ENCODE measurements at regions not wholly inside any gene's neighbourhood (a gene's known extent, or its start where the extent isn't known, plus 50 kb on each side); places are given as distances from the start of the nearest gene placed in this dataset.

DNA sequence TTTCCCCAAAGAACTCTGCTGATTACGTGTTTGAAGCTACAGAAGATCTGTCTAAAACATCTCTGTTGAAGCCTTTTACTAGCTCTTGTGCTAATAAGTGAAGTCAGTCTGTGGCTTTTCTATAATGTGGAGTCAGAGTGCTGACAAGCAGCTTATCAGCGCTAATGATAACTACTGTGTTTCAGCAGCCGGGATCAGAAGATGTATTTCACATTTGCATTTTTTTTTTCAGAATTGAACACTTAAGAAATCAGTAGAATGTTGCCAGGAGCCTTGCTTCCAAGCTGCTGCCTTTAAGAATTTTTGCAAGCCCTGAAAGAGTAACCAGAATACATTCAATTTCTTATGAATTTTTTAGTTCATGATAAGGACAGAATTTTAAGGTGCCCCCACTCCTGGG is 519.4 kb upstream of the NR5A2 start:
- TF ChIP-seq, protein P1, sequence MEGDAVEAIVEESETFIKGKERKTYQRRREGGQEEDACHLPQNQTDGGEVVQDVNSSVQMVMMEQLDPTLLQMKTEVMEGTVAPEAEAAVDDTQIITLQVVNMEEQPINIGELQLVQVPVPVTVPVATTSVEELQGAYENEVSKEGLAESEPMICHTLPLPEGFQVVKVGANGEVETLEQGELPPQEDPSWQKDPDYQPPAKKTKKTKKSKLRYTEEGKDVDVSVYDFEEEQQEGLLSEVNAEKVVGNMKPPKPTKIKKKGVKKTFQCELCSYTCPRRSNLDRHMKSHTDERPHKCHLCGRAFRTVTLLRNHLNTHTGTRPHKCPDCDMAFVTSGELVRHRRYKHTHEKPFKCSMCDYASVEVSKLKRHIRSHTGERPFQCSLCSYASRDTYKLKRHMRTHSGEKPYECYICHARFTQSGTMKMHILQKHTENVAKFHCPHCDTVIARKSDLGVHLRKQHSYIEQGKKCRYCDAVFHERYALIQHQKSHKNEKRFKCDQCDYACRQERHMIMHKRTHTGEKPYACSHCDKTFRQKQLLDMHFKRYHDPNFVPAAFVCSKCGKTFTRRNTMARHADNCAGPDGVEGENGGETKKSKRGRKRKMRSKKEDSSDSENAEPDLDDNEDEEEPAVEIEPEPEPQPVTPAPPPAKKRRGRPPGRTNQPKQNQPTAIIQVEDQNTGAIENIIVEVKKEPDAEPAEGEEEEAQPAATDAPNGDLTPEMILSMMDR (IDR thresholded peaks at IDR 0.05; ENCODE audit: borderline replicate concordance, extremely low read depth, insufficient read depth) = no peak
- DNase-seq (no peak), FAIRE-seq (no peak)
- Histone ChIP-seq H3K9me3 (ENCODE audit: control insufficient read depth in 2 of 3, insufficient read depth in 1 of 3, low read length in 3 of 3) (no peaks in the 10 kb centered on the region), H3K9ac (ENCODE audit: low read length in 3 of 3) (no peak overlapping the region), H3K27me3 (ENCODE audit: control insufficient read depth, insufficient read depth, low read length) (no peaks in the 10 kb centered on the region), H3K4me3 (ENCODE audit: low read length in 3 of 3) (no peak overlapping the region), H3K27ac (ENCODE audit: low read depth in 2 of 2, low read length in 2 of 2) (no peak overlapping the region), H3K36me3 (ENCODE audit: control insufficient read depth in 2 of 3, insufficient read depth in 3 of 3, low read length in 3 of 3) (no peaks in the 10 kb centered on the region), H3K4me1 (ENCODE audit: control insufficient read depth in 2 of 3, insufficient read depth in 2 of 3, low read depth in 1 of 3, low read length in 3 of 3) (no peaks in the 10 kb centered on the region)
- intact Hi-C loops (cut with DNase I) = no loop called here

DNA sequence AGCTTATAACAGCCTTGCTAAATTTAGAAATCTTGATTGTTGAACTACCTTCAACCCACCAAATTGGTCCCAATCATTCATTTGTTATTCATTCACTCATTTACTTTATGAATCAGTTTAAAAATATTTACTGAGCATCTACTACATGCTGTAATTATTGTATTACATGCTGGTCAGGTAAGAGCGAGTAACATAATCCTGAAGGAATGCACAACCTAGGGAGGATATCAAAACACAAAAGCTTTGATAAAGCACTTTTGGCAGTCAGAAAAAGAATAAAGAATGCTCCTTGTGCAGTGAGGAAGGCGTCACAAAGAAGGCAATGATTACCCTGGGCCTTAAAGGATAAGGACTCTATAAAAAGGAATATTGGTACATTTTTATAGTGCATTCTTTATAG is 518.9 kb upstream of the NR5A2 start:
- no peaks in the 10 kb centered on the region for H3K9me3 ChIP-seq (ENCODE audit: control insufficient read depth in 2 of 3, insufficient read depth in 1 of 3, low read length in 3 of 3)
- FAIRE-seq (no peak), DNase-seq (no peak)
- H3K27me3 ChIP-seq (ENCODE audit: control insufficient read depth, insufficient read depth, low read length) = no peaks in the 10 kb centered on the region
- no peaks in the 10 kb centered on the region for H3K4me1 ChIP-seq (ENCODE audit: control insufficient read depth in 2 of 3, insufficient read depth in 2 of 3, low read depth in 1 of 3, low read length in 3 of 3)
- H3K27ac ChIP-seq (ENCODE audit: low read depth in 2 of 2, low read length in 2 of 2) = no peak overlapping the region
- TF ChIP-seq, protein P1 (IDR thresholded peaks at IDR 0.05; ENCODE audit: borderline replicate concordance, extremely low read depth, insufficient read depth) = no peak
- H3K4me3 ChIP-seq (ENCODE audit: low read length in 3 of 3) = no peak overlapping the region
- intact Hi-C loops (cut with DNase I) = no loop called here
- H3K36me3 ChIP-seq (ENCODE audit: control insufficient read depth in 2 of 3, insufficient read depth in 3 of 3, low read length in 3 of 3) = no peaks in the 10 kb centered on the region
- H3K9ac ChIP-seq (ENCODE audit: low read length in 3 of 3) = no peak overlapping the region

DNA sequence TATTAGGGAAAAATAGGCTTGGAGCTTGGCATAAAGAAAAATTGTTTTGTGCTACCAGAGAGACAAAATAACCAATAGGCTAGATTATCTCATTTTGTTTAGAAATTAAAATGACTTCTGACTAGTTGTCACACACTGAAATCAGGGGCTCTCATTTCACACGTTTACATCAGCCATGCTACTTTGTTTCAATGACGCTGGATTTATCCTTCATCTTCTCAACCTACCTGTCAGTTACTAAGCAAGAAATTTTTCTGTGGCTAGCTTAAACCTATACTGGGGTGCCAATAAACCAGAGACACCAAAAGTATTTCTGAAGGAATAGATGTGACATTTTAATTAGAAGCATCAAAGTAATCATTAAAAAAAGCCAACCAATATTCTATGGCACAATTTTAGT is 518.1 kb upstream of the NR5A2 start:
- Histone ChIP-seq H3K4me1 (ENCODE audit: control insufficient read depth in 2 of 3, insufficient read depth in 2 of 3, low read depth in 1 of 3, low read length in 3 of 3) (no peaks in the 10 kb centered on the region), H3K36me3 (ENCODE audit: control insufficient read depth in 2 of 3, insufficient read depth in 3 of 3, low read length in 3 of 3) (no peaks in the 10 kb centered on the region), H3K9ac (ENCODE audit: low read length in 3 of 3) (no peak overlapping the region), H3K27me3 (ENCODE audit: control insufficient read depth, insufficient read depth, low read length) (no peaks in the 10 kb centered on the region), H3K27ac (ENCODE audit: low read depth in 2 of 2, low read length in 2 of 2) (no peak overlapping the region), H3K4me3 (ENCODE audit: low read length in 3 of 3) (no peak overlapping the region), H3K9me3 (ENCODE audit: control insufficient read depth in 2 of 3, insufficient read depth in 1 of 3, low read length in 3 of 3) (no peaks in the 10 kb centered on the region)
- intact Hi-C loops (cut with DNase I) = no loop called here
- no peak for DNase-seq
- TF ChIP-seq, protein P1 (IDR thresholded peaks at IDR 0.05; ENCODE audit: borderline replicate concordance, extremely low read depth, insufficient read depth) = no peak
- no peak for FAIRE-seq

DNA sequence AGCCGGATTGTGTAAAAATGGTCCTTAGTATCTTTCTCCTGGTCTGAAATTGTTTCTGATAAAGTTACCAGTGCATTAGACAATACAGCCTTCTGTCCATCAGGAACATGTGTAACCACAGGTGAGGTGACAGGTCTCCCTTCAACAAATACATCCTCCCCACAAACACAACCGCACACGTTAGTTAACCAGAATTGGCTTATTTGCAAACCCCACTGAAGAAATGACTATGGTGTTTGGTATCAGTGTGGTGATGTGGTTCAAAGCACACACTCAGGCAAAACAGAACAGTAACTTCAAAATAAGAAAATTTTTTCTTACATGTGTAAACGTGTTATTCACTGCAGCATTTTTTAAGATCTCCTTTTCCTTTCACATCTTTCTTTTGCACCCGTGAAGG is 517.2 kb upstream of the NR5A2 start:
- no peak overlapping the region for H3K27ac ChIP-seq (ENCODE audit: low read depth in 2 of 2, low read length in 2 of 2)
- no peak overlapping the region for H3K4me3 ChIP-seq (ENCODE audit: low read length in 3 of 3)
- H3K36me3 ChIP-seq (ENCODE audit: control insufficient read depth in 2 of 3, insufficient read depth in 3 of 3, low read length in 3 of 3) = no peaks in the 10 kb centered on the region
- H3K9me3 ChIP-seq (ENCODE audit: control insufficient read depth in 2 of 3, insufficient read depth in 1 of 3, low read length in 3 of 3) = no peaks in the 10 kb centered on the region
- no peak overlapping the region for H3K9ac ChIP-seq (ENCODE audit: low read length in 3 of 3)
- TF ChIP-seq, protein P1 (IDR thresholded peaks at IDR 0.05; ENCODE audit: borderline replicate concordance, extremely low read depth, insufficient read depth) = no peak
- no peaks in the 10 kb centered on the region for H3K4me1 ChIP-seq (ENCODE audit: control insufficient read depth in 2 of 3, insufficient read depth in 2 of 3, low read depth in 1 of 3, low read length in 3 of 3)
- H3K27me3 ChIP-seq (ENCODE audit: control insufficient read depth, insufficient read depth, low read length) = no peaks in the 10 kb centered on the region
- DNase-seq (peak in 1 of 5 donors; percentile 6), FAIRE-seq (no peak)
- intact Hi-C loops (cut with DNase I) = no loop called here

Data from kidney (tissue), 13 donors.